Pancreas (tissue), 10 donors: ENCODE measurements at regions not wholly inside any gene's neighbourhood (a gene's known extent, or its start where the extent isn't known, plus 50 kb on each side); places are given as distances from the start of the nearest gene placed in this dataset.

Source experiments
- ATAC-seq, 4 donors: fragments of 200-7000 bp; cut with Tn5 transposase; one replicate each; pipeline versions ENCODE4 v1.8.0 to v1.9.1; 2020; ENCODE audit warnings: mild to moderate bottlenecking in 4 of 4, moderate library complexity in 4 of 4
- DNase-seq, 6 donors: peaks; one replicate each; pipeline ENCODE4 v3.0.0-alpha.2; 2020
- FAIRE-seq: peaks from 2 replicates; lab custom pipeline; 2012; peaks lifted over from hg19 to GRCh38; lab: Jason Lieb, UNC
- H3K27ac ChIP-seq, 4 donors: fragments of 200-600 bp; sonication (generic); 1 replicate in 3 of 4; 2 replicates in 1 of 4; pipeline versions ENCODE4 v1.5.0 to v1.8.0; 2020
- H3K27me3 ChIP-seq, 4 donors: fragments of 200-600 bp; one replicate each; pipeline ENCODE4 v1.8.0; 2021
- H3K36me3 ChIP-seq, 3 donors: fragments of 200-600 bp; sonication (generic) in 1 of 3; one replicate each; pipeline versions ENCODE4 v1.5.0 to v1.8.0; 2020 to 2021
- H3K4me1 ChIP-seq, 3 donors: fragments of 200-600 bp; one replicate each; pipeline ENCODE4 v1.8.0; 2021
- H3K4me3 ChIP-seq, 4 donors: fragments of 200-600 bp; sonication (generic) in 2 of 4; one replicate each; pipeline versions ENCODE4 v1.5.0 to v1.8.0; 2020 to 2021
- H3K9me3 ChIP-seq, 4 donors: fragments of 200-600 bp; one replicate each; pipeline ENCODE4 v1.8.0; 2021
- CTCF ChIP-seq, 4 donors: fragments of 200-600 bp; sonication (generic) in 3 of 4; IDR thresholded peaks; one replicate each; pipeline versions ENCODE4 v1.5.0 to v1.8.0; 2021; ENCODE audit warnings: antibody characterized with exemption in 4 of 4
- WGBS, 2 donors: extraction: QIAGEN DNeasy Blood & Tissue Kit; methylation state at CpG; one replicate each; pipeline ENCODE4 v1.1.7; 2013; 5-methylcytosine and 5-hydroxymethylcytosine counted together
- intact Hi-C, 3 donors: fragments of 100-400 bp; cut with DNase I; formaldehyde crosslinking; loops; one replicate each; pipeline versions ENCODE4 v1.11.1 to v1.14.2; 2022
- donor health status: healthy with polysubstance abuse.
- donor health status: DM: no; HTN: no; CAD: no; lungs with moderate emphysema.
- donor health status: DM: no; HTN: no; CAD: no.
- donor health status: control.
- donor health status: control.
- donor health status: Bipolar disorder and iron deficiency.
- donor health status: DM: yes; HTN: yes; CAD: no.
- donor health status: DM: no; HTN: no; CAD: no.
- donor health status: DM: no; HTN: no; CAD: no.
- donor health status: DM: yes; HTN: yes; CAD: no.

- ATAC-seq (no peak), DNase-seq (no peak), FAIRE-seq (no peak)
- TF ChIP-seq CTCF (IDR thresholded peaks at IDR 0.05) = no peak
- Histone ChIP-seq H3K36me3 (no peaks in the 10 kb centered on the region), H3K9me3 (no peaks in the 10 kb centered on the region), H3K4me1 (no peaks in the 10 kb centered on the region), H3K4me3 (no peak overlapping the region), H3K27me3 (no peaks in the 10 kb centered on the region), H3K27ac (no peak overlapping the region)
- intact Hi-C loops = no loop called here
- WGBS, 2 donors = 65 to 67% methylated on average over 2 of the region's 2 CpGs
These were observed 163.9 kb upstream of the STXBP5 start for GRCh38 chr6:147040121-147040910.

- no peaks in the 10 kb centered on the region for H3K9me3 ChIP-seq
- intact Hi-C loops = no loop called here
- H3K27me3 ChIP-seq = no peaks in the 10 kb centered on the region
- no peak for TF ChIP-seq CTCF (IDR thresholded peaks at IDR 0.05)
- WGBS, 2 donors = 82 to 97% methylated on average over 2 of the region's 2 CpGs
- DNase-seq (no peak), FAIRE-seq (no peak), ATAC-seq (no peak)
- no peak overlapping the region for H3K27ac ChIP-seq
- no peaks in the 10 kb centered on the region for H3K36me3 ChIP-seq
- H3K4me3 ChIP-seq = no peak overlapping the region
- no peaks in the 10 kb centered on the region for H3K4me1 ChIP-seq
These were observed 161.5 kb upstream of the STXBP5 start for GRCh38 chr6:147042679-147043078.

GRCh38 chr6:147043994-147044477 lies 160.2 kb upstream of the STXBP5 start:
- ATAC-seq = no peak
- no peak for DNase-seq
- no peak for TF ChIP-seq CTCF (IDR thresholded peaks at IDR 0.05)
- FAIRE-seq = no peak
- Histone ChIP-seq H3K27ac (no peak overlapping the region), H3K36me3 (no peaks in the 10 kb centered on the region), H3K4me3 (no peak overlapping the region), H3K9me3 (no peaks in the 10 kb centered on the region), H3K27me3 (no peaks in the 10 kb centered on the region), H3K4me1 (no peaks in the 10 kb centered on the region)
- intact Hi-C loops = no loop called here
- 85 to 89% methylated on average over 5 of the region's 5 CpGs for WGBS, 2 donors

DNA sequence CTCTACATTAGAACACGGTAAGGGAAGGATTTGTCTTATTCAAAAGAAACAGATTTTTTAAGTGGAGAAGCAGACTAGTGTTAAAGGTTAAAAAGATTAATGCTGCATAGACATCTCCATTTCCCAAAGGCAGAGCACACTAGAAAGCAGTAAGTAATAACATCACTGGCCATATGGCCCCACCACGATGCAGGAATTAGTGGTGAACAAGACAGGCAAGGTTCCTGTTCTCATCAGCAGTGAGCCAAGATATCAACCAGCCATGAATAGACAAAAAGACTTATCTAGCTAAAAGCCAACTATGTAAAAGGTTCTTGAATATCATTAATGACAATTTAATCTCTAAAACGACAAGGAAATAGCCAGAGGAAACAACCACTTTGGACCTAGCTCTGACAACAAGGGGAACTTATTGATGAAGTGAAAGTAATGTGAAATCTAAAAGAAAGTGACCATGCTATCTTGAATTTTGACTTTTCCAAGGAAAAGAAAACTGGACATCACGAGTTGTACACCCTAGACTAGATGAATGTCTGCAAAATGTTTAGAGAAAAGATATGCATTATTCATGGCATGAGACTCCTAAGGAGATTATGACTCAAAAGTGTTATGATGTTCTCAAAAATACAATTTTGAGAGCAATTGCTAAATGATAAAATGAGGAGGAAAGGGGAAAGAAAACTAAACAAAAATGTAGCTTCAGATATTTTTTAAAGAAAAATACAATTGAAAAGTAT lies 157.9 kb upstream of the STXBP5 start:
- no peak for DNase-seq
- intact Hi-C loops = no loop called here
- TF ChIP-seq CTCF (IDR thresholded peaks at IDR 0.05) = no peak
- no peak for FAIRE-seq
- Histone ChIP-seq H3K4me3 (no peak overlapping the region), H3K27ac (no peak overlapping the region), H3K27me3 (no peaks in the 10 kb centered on the region), H3K9me3 (no peaks in the 10 kb centered on the region), H3K36me3 (no peaks in the 10 kb centered on the region), H3K4me1 (no peaks in the 10 kb centered on the region)
- ATAC-seq = no peak
- WGBS, 2 donors = 48 to 51% methylated on average over 4 of the region's 4 CpGs
